Astrocyte (in vitro differentiated cells and primary cell): ENCODE measurements at regions not wholly inside any gene's neighbourhood (a gene's known extent, or its start where the extent isn't known, plus 50 kb on each side); places are given as distances from the start of the nearest gene placed in this dataset.

Experiments
- DNase-seq: peaks from one replicate; pipeline ENCODE4 v3.0.0-alpha.2; 2010; ENCODE audit warnings: low read depth
- FAIRE-seq: peaks from 2 replicates; lab custom pipeline; 2011; peaks lifted over from hg19 to GRCh38; lab: Jason Lieb, UNC
- H2AFZ ChIP-seq: 2 replicates; pipeline ENCODE4 v1.6.0; 2012; ENCODE audit warnings: low read depth, low read length, inconsistent platforms
- H3K27ac ChIP-seq: 2 replicates; pipeline ENCODE4 v1.5.1; 2011; ENCODE audit warnings: low read depth, low read length, inconsistent platforms
- H3K27me3 ChIP-seq: 2 replicates; pipeline ENCODE4 v1.6.0; 2011; ENCODE audit warnings: low read length, inconsistent platforms; ENCODE audit not compliant: insufficient read depth
- H3K36me3 ChIP-seq: 2 replicates; pipeline ENCODE4 v1.5.1; 2011; ENCODE audit warnings: low read length, inconsistent platforms; ENCODE audit not compliant: insufficient read depth
- H3K4me1 ChIP-seq: 2 replicates; pipeline ENCODE4 v1.5.1; 2011; ENCODE audit warnings: low read length, inconsistent platforms; ENCODE audit not compliant: insufficient read depth
- H3K4me2 ChIP-seq: 2 replicates; pipeline ENCODE4 v1.6.0; 2012; ENCODE audit warnings: low read length, inconsistent platforms
- H3K4me3 ChIP-seq: 2 replicates; pipeline ENCODE4 v1.5.1; 2011; ENCODE audit warnings: low read depth, mild to moderate bottlenecking, low read length, inconsistent platforms; ENCODE audit not compliant: insufficient read depth
- H3K79me2 ChIP-seq: 2 replicates; pipeline ENCODE4 v1.6.0; 2012; ENCODE audit warnings: mild to moderate bottlenecking, low read length, inconsistent platforms; ENCODE audit not compliant: insufficient read depth
- H3K9ac ChIP-seq: 2 replicates; pipeline ENCODE4 v1.6.0; 2012; ENCODE audit warnings: mild to moderate bottlenecking, low read length, inconsistent platforms
- H3K9me3 ChIP-seq: 2 replicates; pipeline ENCODE4 v1.5.1; 2012; ENCODE audit warnings: low read depth, mild to moderate bottlenecking, low read length, inconsistent platforms; ENCODE audit not compliant: insufficient read depth
- H4K20me1 ChIP-seq: 2 replicates; pipeline ENCODE4 v1.6.0; 2012; ENCODE audit warnings: low read length, inconsistent platforms; ENCODE audit not compliant: insufficient read depth
- H3K27ac Mint-ChIP-seq: one replicate; pipeline ENCODE4 v1.8.0; 2021; ENCODE audit warnings: mild to moderate bottlenecking, mixed read lengths; ENCODE audit not compliant: unreplicated experiment
- H3K27me3 Mint-ChIP-seq: one replicate; pipeline ENCODE4 v1.8.0; 2021; ENCODE audit warnings: low read depth, mixed read lengths; ENCODE audit not compliant: unreplicated experiment
- H3K36me3 Mint-ChIP-seq: one replicate; pipeline ENCODE4 v1.8.0; 2021; ENCODE audit warnings: low read depth, mixed read lengths; ENCODE audit not compliant: unreplicated experiment
- H3K4me1 Mint-ChIP-seq: one replicate; pipeline ENCODE4 v1.8.0; 2021; ENCODE audit warnings: low read depth, mixed read lengths; ENCODE audit not compliant: unreplicated experiment
- H3K4me3 Mint-ChIP-seq: one replicate; pipeline ENCODE4 v1.8.0; 2021; ENCODE audit warnings: mild to moderate bottlenecking, moderate library complexity, mixed read lengths; ENCODE audit not compliant: unreplicated experiment
- H3K9me3 Mint-ChIP-seq: one replicate; pipeline ENCODE4 v1.8.0; 2021; ENCODE audit warnings: mild to moderate bottlenecking, mixed read lengths; ENCODE audit not compliant: unreplicated experiment
- CTCF ChIP-seq: IDR thresholded peaks from 2 replicates; pipeline ENCODE4 v1.5.1; 2011; ENCODE audit warnings: low read depth, mild to moderate bottlenecking, inconsistent platforms, low read length, moderate library complexity; ENCODE audit not compliant: insufficient read depth
- EZH2 ChIP-seq: IDR thresholded peaks from 2 replicates; pipeline ENCODE4 v1.6.1; 2012; ENCODE audit warnings: mild to moderate bottlenecking, low read length, inconsistent platforms; ENCODE audit not compliant: insufficient read depth

- Histone ChIP-seq H3K4me1 (no peaks in the 10 kb centered on the region), H3K36me3 (no peaks in the 10 kb centered on the region), H3K27ac (no peak overlapping the region), H2AFZ (no peak overlapping the region), H3K9me3 (no peaks in the 10 kb centered on the region), H4K20me1 (no peaks in the 10 kb centered on the region), H3K27me3 (no peaks in the 10 kb centered on the region), H3K9ac (no peak overlapping the region), H3K79me2 (no peaks in the 10 kb centered on the region), H3K4me3 (no peak overlapping the region), H3K4me2 (no peak overlapping the region)
- Mint-ChIP-seq H3K36me3 (no peaks in the 10 kb centered on the region), H3K27ac (no peak overlapping the region), H3K4me3 (no peak overlapping the region), H3K9me3 (no peaks in the 10 kb centered on the region), H3K4me1 (no peaks in the 10 kb centered on the region), H3K27me3 (no peaks in the 10 kb centered on the region)
- DNase-seq (no peak), FAIRE-seq (no peak)
- TF ChIP-seq EZH2: no peak
- no peak for TF ChIP-seq CTCF
These were observed 617.3 kb upstream of the REG3G start for GRCh38 chr2:78407960-78408794.

GRCh38 chr2:78408795-78409118, 616.7 kb upstream of the REG3G start:
- FAIRE-seq (no peak), DNase-seq (no peak)
- Mint-ChIP-seq H3K36me3 (no peaks in the 10 kb centered on the region), H3K4me3 (no peak overlapping the region), H3K9me3 (no peaks in the 10 kb centered on the region), H3K4me1 (no peaks in the 10 kb centered on the region), H3K27me3 (no peaks in the 10 kb centered on the region), H3K27ac (no peak overlapping the region)
- no peak overlapping the region for H3K27ac ChIP-seq
- H4K20me1 ChIP-seq: no peaks in the 10 kb centered on the region
- no peaks in the 10 kb centered on the region for H3K27me3 ChIP-seq
- H3K79me2 ChIP-seq: no peaks in the 10 kb centered on the region
- TF ChIP-seq EZH2 (no peak), CTCF (no peak)
- H3K9ac ChIP-seq: no peak overlapping the region
- H3K4me2 ChIP-seq: no peak overlapping the region
- H2AFZ ChIP-seq: no peak overlapping the region
- H3K4me1 ChIP-seq: no peaks in the 10 kb centered on the region
- H3K36me3 ChIP-seq: no peaks in the 10 kb centered on the region
- no peaks in the 10 kb centered on the region for H3K9me3 ChIP-seq
- no peak overlapping the region for H3K4me3 ChIP-seq

GRCh38 chr2:78411303-78411702, 614.2 kb upstream of the REG3G start:
- peaks cover under 1% of the 10 kb centered on the region for H3K4me1 Mint-ChIP-seq
- no peak overlapping the region for H3K4me3 Mint-ChIP-seq
- Histone ChIP-seq H2AFZ (no peak overlapping the region), H3K4me1 (no peaks in the 10 kb centered on the region), H3K4me2 (no peak overlapping the region), H3K9ac (no peak overlapping the region), H3K36me3 (no peaks in the 10 kb centered on the region), H3K79me2 (no peaks in the 10 kb centered on the region), H4K20me1 (no peaks in the 10 kb centered on the region), H3K4me3 (no peak overlapping the region), H3K9me3 (no peaks in the 10 kb centered on the region), H3K27me3 (no peaks in the 10 kb centered on the region), H3K27ac (no peak overlapping the region)
- no peaks in the 10 kb centered on the region for H3K27me3 Mint-ChIP-seq
- FAIRE-seq (no peak), DNase-seq (no peak)
- TF ChIP-seq CTCF (no peak), EZH2 (no peak)
- H3K9me3 Mint-ChIP-seq: no peaks in the 10 kb centered on the region
- H3K27ac Mint-ChIP-seq: no peak overlapping the region
- no peaks in the 10 kb centered on the region for H3K36me3 Mint-ChIP-seq
